Activated CD4-positive, alpha-beta T cell treated with anti-CD3 and anti-CD28 coated beads for 36 hours (primary cell): ENCODE measurements at regions not wholly inside any gene's neighbourhood (a gene's known extent, or its start where the extent isn't known, plus 50 kb on each side); places are given as distances from the start of the nearest gene placed in this dataset.

Experiments
- ATAC-seq: fragments of 200-7000 bp; cut with Tn5 transposase; one replicate; pipeline ENCODE4 v1.10.0; 2021; ENCODE audit warnings: mild to moderate bottlenecking, moderate library complexity
- CTCF ChIA-PET: fragments of 350-600 bp; sonication (Branson Sonifier 250); formaldehyde crosslinking; loops from one replicate; lab custom pipeline; 2021; ENCODE audit warnings: antibody characterized with exemption; lab: Charles Lee
- POLR2A ChIA-PET: fragments of 350-600 bp; sonication (Branson Sonifier 250); formaldehyde crosslinking; loops from one replicate; lab custom pipeline; 2021; ENCODE audit warnings: antibody characterized with exemption, inconsistent platforms; lab: Charles Lee
- DNase-seq: peaks from one replicate; pipeline ENCODE4 v3.0.0-alpha.2; 2020
- H3K27ac Mint-ChIP-seq: one replicate; pipeline ENCODE4 v1.8.0; 2021; ENCODE audit warnings: mixed read lengths
- H3K27me3 Mint-ChIP-seq: one replicate; pipeline ENCODE4 v1.8.0; 2021; ENCODE audit warnings: mixed read lengths
- H3K36me3 Mint-ChIP-seq: one replicate; pipeline ENCODE4 v1.8.0; 2021; ENCODE audit warnings: low read depth, mixed read lengths
- H3K4me1 Mint-ChIP-seq: one replicate; pipeline ENCODE4 v1.8.0; 2021; ENCODE audit warnings: mixed read lengths
- H3K4me3 Mint-ChIP-seq: one replicate; pipeline ENCODE4 v1.8.0; 2021; ENCODE audit warnings: mild to moderate bottlenecking, moderate library complexity, mixed read lengths
- H3K9me3 Mint-ChIP-seq: one replicate; pipeline ENCODE4 v1.8.0; 2021; ENCODE audit warnings: low read depth, mixed read lengths
- intact Hi-C, 2 experiments: fragments of 100-400 bp; cut with DNase I in 1 of 2; cut with micrococcal nuclease in 1 of 2; formaldehyde crosslinking; loops; one replicate each; pipeline versions ENCODE4 v1.14.2 to v1.15.1; 2022 to 2024; cut with DNase I, micrococcal nuclease

DNA sequence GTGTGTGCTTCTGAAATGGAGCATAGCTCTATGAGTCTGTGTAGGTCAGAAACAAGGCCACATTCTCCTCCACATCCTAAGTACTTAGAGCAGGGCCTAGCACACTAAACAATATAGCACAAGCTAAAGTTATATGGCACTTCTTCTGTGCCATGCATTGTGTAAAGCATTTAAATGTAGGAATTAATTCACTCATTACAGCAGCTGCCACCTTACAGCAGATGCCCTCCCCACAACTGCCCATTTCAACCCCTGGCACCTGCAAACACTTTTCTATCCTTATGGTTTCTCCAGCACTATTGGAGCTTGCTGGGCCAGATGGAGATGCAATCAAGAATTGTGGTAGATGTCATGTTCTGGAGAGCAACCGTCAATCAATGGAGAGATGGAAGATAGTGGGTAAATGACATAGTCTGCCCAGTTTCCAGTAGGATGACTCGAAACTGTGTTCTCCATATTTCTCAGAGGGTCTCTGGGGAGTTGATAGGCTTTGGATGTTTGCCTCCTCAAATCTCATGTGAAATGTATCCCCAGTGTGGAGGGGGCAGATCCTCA, 373.7 kb downstream of the DOK5 start:
- Mint-ChIP-seq H3K9me3 (no peaks in the 10 kb centered on the region), H3K4me1 (no peaks in the 10 kb centered on the region), H3K27me3 (no peaks in the 10 kb centered on the region), H3K27ac (no peak overlapping the region), H3K4me3 (no peak overlapping the region), H3K36me3 (no peaks in the 10 kb centered on the region)
- CTCF ChIA-PET, result interaction anchor here (1.0 kb wide), 1 partner anchor 9 kb away, joined by 3 read pairs; no protein-coding TSS in a partner anchor
- intact Hi-C loops, result no loop called here
- POLR2A ChIA-PET, result no interaction called here
- no peak for DNase-seq
- ATAC-seq, result no peak

GRCh38 chr20:54848262-54848661, 372.9 kb downstream of the DOK5 start:
- POLR2A ChIA-PET, result interaction anchor here (0.6 kb wide), 1 partner anchor 30 kb away, joined by 3 read pairs; no protein-coding TSS in a partner anchor
- Mint-ChIP-seq H3K27me3 (no peaks in the 10 kb centered on the region), H3K4me3 (no peak overlapping the region), H3K27ac (no peak overlapping the region), H3K9me3 (no peaks in the 10 kb centered on the region), H3K36me3 (no peaks in the 10 kb centered on the region), H3K4me1 (no peaks in the 10 kb centered on the region)
- intact Hi-C loops, result no loop called here
- DNase-seq, result no peak
- ATAC-seq, result no peak
- CTCF ChIA-PET, result interaction anchor here (1.0 kb wide), 1 partner anchor 8 kb away, joined by 3 read pairs; no protein-coding TSS in a partner anchor

DNA sequence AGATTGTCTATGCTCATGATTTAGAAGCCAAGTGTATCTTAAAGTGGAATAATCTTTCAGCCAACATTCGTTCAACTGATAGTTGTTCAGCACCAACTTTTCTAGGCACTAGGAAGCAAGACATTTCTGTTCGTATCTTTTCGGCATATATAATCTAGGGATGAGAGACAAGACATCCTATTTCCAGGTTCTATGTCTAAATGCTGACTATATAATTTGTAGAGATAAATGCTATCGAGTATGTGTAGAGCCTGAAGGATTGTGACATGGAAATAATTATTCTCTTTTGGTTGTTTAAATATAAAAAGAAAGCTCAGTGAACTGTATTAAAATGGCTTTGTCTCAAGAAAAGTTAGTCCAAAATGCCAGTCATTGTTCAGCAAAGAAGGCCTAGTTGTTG, 371.6 kb downstream of the DOK5 start:
- CTCF ChIA-PET, result no interaction called here
- Mint-ChIP-seq H3K9me3 (no peaks in the 10 kb centered on the region), H3K4me1 (no peaks in the 10 kb centered on the region), H3K27me3 (no peaks in the 10 kb centered on the region), H3K4me3 (no peak overlapping the region), H3K36me3 (no peaks in the 10 kb centered on the region), H3K27ac (no peak overlapping the region)
- intact Hi-C loops, result no loop called here
- ATAC-seq, result no peak
- no peak for DNase-seq
- POLR2A ChIA-PET, result no interaction called here

DNA sequence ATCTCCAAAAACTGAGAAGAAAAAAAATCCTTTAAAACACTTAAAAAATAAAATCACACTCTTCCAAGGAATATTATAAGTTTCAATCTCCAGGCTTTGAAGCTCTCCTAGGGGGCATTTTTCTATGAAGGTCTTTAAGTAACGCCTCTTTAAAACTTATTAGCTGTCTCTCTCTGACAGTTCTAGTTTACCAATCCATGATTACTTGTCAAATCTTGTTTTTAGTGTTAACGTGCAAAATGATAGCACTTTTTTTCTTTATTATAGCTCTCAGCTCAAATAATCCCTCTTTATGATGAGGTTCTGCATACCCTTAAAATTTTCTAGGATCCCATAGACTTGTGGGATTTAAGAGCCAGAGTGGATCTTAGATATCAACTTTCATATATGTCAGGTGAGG, 369.0 kb downstream of the DOK5 start:
- H3K36me3 Mint-ChIP-seq, result no peaks in the 10 kb centered on the region
- no peaks in the 10 kb centered on the region for H3K9me3 Mint-ChIP-seq
- no peaks in the 10 kb centered on the region for H3K4me1 Mint-ChIP-seq
- ChIA-PET POLR2A (no interaction called here), CTCF (no interaction called here)
- DNase-seq, result no peak
- intact Hi-C loops, result no loop called here
- ATAC-seq, result no peak
- H3K27ac Mint-ChIP-seq, result no peak overlapping the region
- no peaks in the 10 kb centered on the region for H3K27me3 Mint-ChIP-seq
- no peak overlapping the region for H3K4me3 Mint-ChIP-seq

GRCh38 chr20:54843865-54844264, 368.5 kb downstream of the DOK5 start:
- Mint-ChIP-seq H3K27me3 (no peaks in the 10 kb centered on the region), H3K4me3 (no peak overlapping the region), H3K27ac (no peak overlapping the region), H3K4me1 (no peaks in the 10 kb centered on the region), H3K36me3 (no peaks in the 10 kb centered on the region), H3K9me3 (no peaks in the 10 kb centered on the region)
- ChIA-PET CTCF (no interaction called here), POLR2A (no interaction called here)
- intact Hi-C loops, result no loop called here
- no peak for DNase-seq
- no peak for ATAC-seq

GRCh38 chr20:54843431-54843830, 368.0 kb downstream of the DOK5 start:
- Mint-ChIP-seq H3K27ac (no peak overlapping the region), H3K36me3 (no peaks in the 10 kb centered on the region), H3K27me3 (no peaks in the 10 kb centered on the region), H3K9me3 (no peaks in the 10 kb centered on the region), H3K4me3 (no peak overlapping the region), H3K4me1 (no peaks in the 10 kb centered on the region)
- ChIA-PET POLR2A (no interaction called here), CTCF (no interaction called here)
- DNase-seq (no peak), ATAC-seq (no peak)
- intact Hi-C loops, result no loop called here

DNA sequence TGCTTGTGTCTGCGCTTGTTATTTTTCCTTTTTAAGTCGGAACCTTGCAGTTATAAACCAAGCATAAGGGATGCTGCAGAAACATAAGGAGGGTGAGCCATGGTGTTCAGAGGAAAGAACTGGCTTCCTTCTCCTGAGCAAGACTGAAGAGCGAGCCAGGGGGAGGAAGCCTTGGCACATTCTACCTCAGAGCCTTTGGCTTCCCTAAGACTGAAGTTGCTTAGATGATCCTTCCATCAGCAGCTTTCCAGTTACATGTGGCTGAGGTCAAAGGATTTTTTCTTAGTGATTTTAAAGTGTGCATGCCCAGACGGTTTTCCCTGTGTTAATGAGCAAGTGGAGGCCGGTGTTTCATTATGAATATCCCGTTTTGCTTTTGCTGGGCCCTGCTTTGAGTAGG, 363.8 kb downstream of the DOK5 start:
- H3K4me1 Mint-ChIP-seq, result no peaks in the 10 kb centered on the region
- no peak for ATAC-seq
- intact Hi-C loops, result no loop called here
- no peak overlapping the region for H3K27ac Mint-ChIP-seq
- ChIA-PET CTCF (no interaction called here), POLR2A (no interaction called here)
- no peak for DNase-seq
- H3K27me3 Mint-ChIP-seq, result no peaks in the 10 kb centered on the region
- no peaks in the 10 kb centered on the region for H3K36me3 Mint-ChIP-seq
- H3K4me3 Mint-ChIP-seq, result no peak overlapping the region
- H3K9me3 Mint-ChIP-seq, result no peaks in the 10 kb centered on the region

DNA sequence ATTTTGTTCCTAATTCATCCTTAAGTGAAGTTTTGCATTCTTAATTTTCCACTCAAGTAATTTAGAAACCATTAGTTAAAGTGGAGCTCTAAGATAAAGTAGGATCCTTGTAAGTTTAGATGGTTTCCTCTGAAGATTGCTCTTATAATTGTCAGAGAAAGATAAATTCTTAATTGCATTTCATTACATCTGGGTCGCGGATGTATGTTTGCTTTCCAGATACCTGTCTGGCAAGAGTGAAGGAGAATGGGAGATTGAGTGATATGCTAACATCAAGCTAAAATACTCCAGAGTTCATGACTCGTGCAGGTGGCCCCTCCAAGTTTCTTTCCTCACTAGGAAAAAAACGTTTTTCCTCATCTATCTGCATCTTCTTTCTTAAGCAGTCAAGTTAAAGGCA, 361.8 kb downstream of the DOK5 start:
- no peak for ATAC-seq
- H3K27me3 Mint-ChIP-seq, result no peaks in the 10 kb centered on the region
- H3K4me3 Mint-ChIP-seq, result no peak overlapping the region
- POLR2A ChIA-PET, result no interaction called here
- CTCF ChIA-PET, result no interaction called here
- no peaks in the 10 kb centered on the region for H3K4me1 Mint-ChIP-seq
- DNase-seq, result no peak
- no peak overlapping the region for H3K27ac Mint-ChIP-seq
- H3K9me3 Mint-ChIP-seq, result no peaks in the 10 kb centered on the region
- intact Hi-C loops, result no loop called here
- no peaks in the 10 kb centered on the region for H3K36me3 Mint-ChIP-seq

DNA sequence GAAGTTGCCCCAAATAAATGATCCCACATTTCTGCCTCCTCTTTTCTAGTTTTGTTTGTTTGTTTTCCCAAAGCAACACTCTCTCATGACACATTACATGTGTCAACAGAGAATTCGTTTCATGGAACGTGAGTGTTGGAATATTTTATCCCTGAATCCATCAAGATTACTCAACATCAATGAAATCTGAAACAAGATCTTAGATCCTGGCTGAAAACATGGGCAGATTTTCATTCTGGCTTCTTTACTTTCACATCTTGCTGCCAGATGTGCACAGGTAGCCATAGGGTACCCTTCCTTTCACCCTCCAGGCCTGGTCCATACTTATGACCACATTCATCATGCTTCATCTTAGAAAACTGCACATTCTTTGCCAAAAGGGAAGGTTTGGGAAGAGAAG, 347.0 kb downstream of the DOK5 start:
- intact Hi-C loops, result no loop called here
- Mint-ChIP-seq H3K4me3 (no peak overlapping the region), H3K27me3 (peaks cover 2% of the 10 kb centered on the region), H3K27ac (no peak overlapping the region), H3K9me3 (no peaks in the 10 kb centered on the region), H3K36me3 (no peaks in the 10 kb centered on the region), H3K4me1 (no peaks in the 10 kb centered on the region)
- DNase-seq (no peak), ATAC-seq (no peak)
- ChIA-PET CTCF (no interaction called here), POLR2A (no interaction called here)

DNA sequence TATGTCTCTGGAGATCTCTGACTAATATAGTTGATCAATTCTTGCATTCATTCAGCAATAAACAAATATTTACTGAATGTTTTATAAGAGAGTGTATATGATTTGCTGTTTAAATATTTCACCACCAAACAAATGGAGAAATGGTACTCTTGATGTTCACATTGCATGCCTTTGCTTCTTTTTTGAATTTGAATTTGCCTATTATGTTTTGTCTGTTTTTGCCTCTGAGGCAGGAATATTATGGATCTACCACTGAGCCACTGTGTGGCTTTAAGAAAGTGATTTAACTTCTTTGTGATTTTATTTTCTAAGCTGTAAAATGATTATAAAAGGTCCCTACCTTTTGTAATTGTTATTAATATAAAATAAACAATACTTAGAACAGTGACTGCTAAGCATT, 345.0 kb downstream of the DOK5 start:
- H3K9me3 Mint-ChIP-seq, result no peaks in the 10 kb centered on the region
- DNase-seq, result no peak
- ChIA-PET POLR2A (no interaction called here), CTCF (interaction anchor here (0.7 kb wide), 1 partner anchor 317 kb away, joined by 3 read pairs; no protein-coding TSS in a partner anchor)
- H3K4me3 Mint-ChIP-seq, result no peak overlapping the region
- H3K27me3 Mint-ChIP-seq, result peaks cover 2% of the 10 kb centered on the region
- intact Hi-C loops, result no loop called here
- H3K36me3 Mint-ChIP-seq, result no peaks in the 10 kb centered on the region
- ATAC-seq, result no peak
- H3K4me1 Mint-ChIP-seq, result no peaks in the 10 kb centered on the region
- H3K27ac Mint-ChIP-seq, result no peak overlapping the region

DNA sequence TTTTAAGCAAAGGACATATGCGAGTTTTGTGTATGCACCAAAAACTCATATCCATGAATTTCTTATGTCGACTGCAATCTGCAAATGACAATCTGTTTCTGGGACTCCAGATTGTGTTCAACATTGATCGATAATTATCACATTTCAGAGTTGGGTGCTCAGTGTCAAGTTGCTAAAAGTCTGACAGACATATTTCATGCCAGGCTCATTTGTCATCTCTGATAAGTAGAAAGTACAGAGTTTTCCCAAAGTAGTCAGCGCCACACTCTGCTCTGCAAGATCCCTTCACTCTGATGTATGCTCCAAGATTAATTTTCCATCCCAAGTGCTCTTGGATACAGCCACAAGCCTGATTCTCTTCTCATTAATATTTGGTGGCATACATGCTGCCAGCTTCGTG, 331.1 kb downstream of the DOK5 start:
- intact Hi-C loops, result no loop called here
- CTCF ChIA-PET, result no interaction called here

GRCh38 chr20:54794874-54795273, 319.5 kb downstream of the DOK5 start:
- CTCF ChIA-PET, result no interaction called here
- ATAC-seq (no peak), DNase-seq (no peak)
- Mint-ChIP-seq H3K27me3 (peaks cover 4% of the 10 kb centered on the region), H3K36me3 (no peaks in the 10 kb centered on the region), H3K4me3 (no peak overlapping the region), H3K9me3 (peaks cover 12% of the 10 kb centered on the region), H3K4me1 (no peaks in the 10 kb centered on the region), H3K27ac (no peak overlapping the region)
- POLR2A ChIA-PET, result no interaction called here
- intact Hi-C loops, result no loop called here

More for the DNA sequence above, 331.1 kb downstream of the DOK5 start:
- Mint-ChIP-seq H3K36me3 (no peaks in the 10 kb centered on the region), H3K27ac (no peak overlapping the region), H3K4me3 (no peak overlapping the region), H3K27me3 (no peaks in the 10 kb centered on the region), H3K9me3 (no peaks in the 10 kb centered on the region), H3K4me1 (no peaks in the 10 kb centered on the region)
- POLR2A ChIA-PET, result no interaction called here
- DNase-seq (no peak), ATAC-seq (no peak)

- CTCF ChIA-PET, result no interaction called here
- DNase-seq (no peak), ATAC-seq (no peak)
- Mint-ChIP-seq H3K27ac (no peak overlapping the region), H3K4me3 (no peak overlapping the region), H3K4me1 (no peaks in the 10 kb centered on the region), H3K9me3 (peaks cover 14% of the 10 kb centered on the region), H3K36me3 (no peaks in the 10 kb centered on the region), H3K27me3 (peaks cover 4% of the 10 kb centered on the region)
- intact Hi-C loops, result no loop called here
- POLR2A ChIA-PET, result no interaction called here
These were observed 318.7 kb downstream of the DOK5 start for GRCh38 chr20:54794110-54794509.
